ENCODE measurements at regions not wholly inside any gene's neighbourhood (a gene's known extent, or its start where the extent isn't known, plus 50 kb on each side); places are given as distances from the start of the nearest gene placed in this dataset.

- CTCF ChIA-PET, result no interaction called here
- H3K4me3 ChIP-seq (ENCODE audit: low read depth in 2 of 2, low read length in 2 of 2), result no peak overlapping the region
- DNase-seq (ENCODE audit: low read depth, low spot score), result no peak
- H3K4me1 ChIP-seq (ENCODE audit: control insufficient read depth, insufficient read depth, low read length), result no peaks in the 10 kb centered on the region
- POLR2A ChIA-PET, result no interaction called here
- no peak for ATAC-seq
- no peaks in the 10 kb centered on the region for H3K36me3 ChIP-seq (ENCODE audit: control insufficient read depth, insufficient read depth, low read length)
- in situ Hi-C loops (cut with HindIII; ENCODE audit: low pct_unique_long_range_greater_than_20kb, low sequenced_read_pairs) (no loop called here), intact Hi-C loops (cut with micrococcal nuclease; ENCODE audit: unreplicated experiment) (no loop called here)
- no peak overlapping the region for H3K27ac ChIP-seq (ENCODE audit: low read length)
- H3K27me3 ChIP-seq (ENCODE audit: control insufficient read depth, insufficient read depth, low read length), result peaks cover 34% of the 10 kb centered on the region
- no TSS peak for BruUV-seq (replicated peaks)
- H3K9me3 ChIP-seq (ENCODE audit: control insufficient read depth, insufficient read depth, low read depth, low read length), result no peaks in the 10 kb centered on the region
- TF ChIP-seq POLR2AphosphoS5 (IDR thresholded peaks at IDR 0.05; ENCODE audit: low read depth, low read length) (no peak), CTCF (IDR thresholded peaks at IDR 0.05) (no peak), SIN3A (IDR thresholded peaks at IDR 0.05; ENCODE audit: borderline replicate concordance, insufficient read depth, low read depth, low read length) (no peak)
Observed at GRCh38 chr10:71094712-71095390, 117.5 kb upstream of the UNC5B start.

- BruUV-seq (replicated peaks), result no TSS peak
- Histone ChIP-seq H3K27ac (ENCODE audit: low read length) (no peak overlapping the region), H3K4me3 (ENCODE audit: low read depth in 2 of 2, low read length in 2 of 2) (no peak overlapping the region), H3K9me3 (ENCODE audit: control insufficient read depth, insufficient read depth, low read depth, low read length) (no peaks in the 10 kb centered on the region), H3K27me3 (ENCODE audit: control insufficient read depth, insufficient read depth, low read length) (peaks cover 48% of the 10 kb centered on the region), H3K4me1 (ENCODE audit: control insufficient read depth, insufficient read depth, low read length) (no peaks in the 10 kb centered on the region), H3K36me3 (ENCODE audit: control insufficient read depth, insufficient read depth, low read length) (no peaks in the 10 kb centered on the region)
- ATAC-seq (no peak), DNase-seq (ENCODE audit: low read depth, low spot score) (no peak)
- TF ChIP-seq POLR2AphosphoS5 (IDR thresholded peaks at IDR 0.05; ENCODE audit: low read depth, low read length), result no peak
- no peak for TF ChIP-seq CTCF (IDR thresholded peaks at IDR 0.05)
- TF ChIP-seq SIN3A (IDR thresholded peaks at IDR 0.05; ENCODE audit: borderline replicate concordance, insufficient read depth, low read depth, low read length), result no peak
- TF ChIP-seq REST (IDR thresholded peaks at IDR 0.05; ENCODE audit: insufficient read depth in 1 of 2, low read depth in 2 of 2, low read length in 1 of 2), result no peak
- no peak for TF ChIP-seq TCF7L2 (IDR thresholded peaks at IDR 0.05; ENCODE audit: low read depth, low read length)
- in situ Hi-C loops (cut with HindIII; ENCODE audit: low pct_unique_long_range_greater_than_20kb, low sequenced_read_pairs), result no loop called here
- intact Hi-C loops (cut with micrococcal nuclease; ENCODE audit: unreplicated experiment), result no loop called here
- ChIA-PET POLR2A (no interaction called here), CTCF (no interaction called here)
Observed at GRCh38 chr10:71099731-71100361, 112.5 kb upstream of the UNC5B start.

All from Panc1 (cell line).